Neutrophil (primary cell): ENCODE measurements at regions not wholly inside any gene's neighbourhood (a gene's known extent, or its start where the extent isn't known, plus 50 kb on each side); places are given as distances from the start of the nearest gene placed in this dataset.

ENCODE experiments used
- H3K27ac ChIP-seq: fragments of 200-600 bp; sonication (generic); 2 replicates; pipeline ENCODE4 v1.5.1; 2016; ENCODE audit warnings: mild to moderate bottlenecking, moderate library complexity
- H3K27me3 ChIP-seq: fragments of 200-600 bp; sonication (generic); 2 replicates; pipeline ENCODE4 v1.6.0; 2016; ENCODE audit warnings: mild to moderate bottlenecking
- H3K36me3 ChIP-seq: fragments of 200-600 bp; sonication (generic); 2 replicates; pipeline ENCODE4 v1.5.1; 2017
- H3K4me1 ChIP-seq, 2 experiments: fragments of 200-600 bp in 1 of 2; sonication (generic) in 1 of 2; 1 replicate in 1 of 2; 2 replicates in 1 of 2; pipeline versions ENCODE4 v1.5.1 to v1.6.1; 2013 to 2016; ENCODE audit warnings: low read depth in 1 of 2, low read length in 1 of 2, mild to moderate bottlenecking in 1 of 2, moderate library complexity in 1 of 2; ENCODE audit not compliant: control insufficient read depth in 1 of 2, insufficient read depth in 1 of 2
- H3K4me3 ChIP-seq, 2 experiments: fragments of 200-600 bp in 1 of 2; sonication (generic) in 1 of 2; 1 replicate in 1 of 2; 2 replicates in 1 of 2; pipeline ENCODE4 v1.5.1; 2013 to 2016; ENCODE audit warnings: low read depth in 1 of 2, low read length in 1 of 2, mild to moderate bottlenecking in 1 of 2, moderate library complexity in 1 of 2
- H3K9me3 ChIP-seq: fragments of 200-600 bp; sonication (generic); 2 replicates; pipeline ENCODE4 v1.5.1; 2016
- TF ChIP-seq, protein P1 (sequence below): fragments of 200-600 bp; sonication (generic); IDR thresholded peaks from 2 replicates; pipeline ENCODE4 v1.5.1; 2016; ENCODE audit warnings: antibody characterized with exemption

DNA sequence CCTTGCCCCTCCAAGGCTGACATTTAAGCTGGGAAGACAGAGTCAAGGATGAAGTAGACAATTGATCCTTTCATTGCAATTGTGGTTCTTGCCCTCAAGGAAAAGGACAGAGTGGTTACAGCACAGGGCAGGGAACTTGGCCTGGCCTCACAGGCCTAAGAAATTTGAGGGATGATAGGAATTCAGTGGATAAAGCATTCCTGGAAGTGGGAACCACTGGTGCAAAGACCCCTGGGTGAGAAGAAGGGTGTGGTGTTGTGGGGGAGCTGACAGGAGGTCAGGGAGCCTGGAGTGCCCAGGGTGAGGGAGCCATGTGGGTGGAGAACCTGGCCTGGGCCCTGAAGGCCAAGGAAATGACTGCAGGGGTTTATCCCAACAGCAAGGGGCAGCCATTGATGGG lies 287.4 kb downstream of the UACA start:
- H3K27me3 ChIP-seq, result peaks cover 13% of the 10 kb centered on the region
- no peak overlapping the region for H3K27ac ChIP-seq
- H3K9me3 ChIP-seq, result no peaks in the 10 kb centered on the region
- peaks cover 46 to 58% of the 10 kb centered on the region in 2 experiments for H3K4me1 ChIP-seq
- no peaks in the 10 kb centered on the region for H3K36me3 ChIP-seq
- H3K4me3 ChIP-seq, result no peak overlapping the region
- TF ChIP-seq, protein P1, sequence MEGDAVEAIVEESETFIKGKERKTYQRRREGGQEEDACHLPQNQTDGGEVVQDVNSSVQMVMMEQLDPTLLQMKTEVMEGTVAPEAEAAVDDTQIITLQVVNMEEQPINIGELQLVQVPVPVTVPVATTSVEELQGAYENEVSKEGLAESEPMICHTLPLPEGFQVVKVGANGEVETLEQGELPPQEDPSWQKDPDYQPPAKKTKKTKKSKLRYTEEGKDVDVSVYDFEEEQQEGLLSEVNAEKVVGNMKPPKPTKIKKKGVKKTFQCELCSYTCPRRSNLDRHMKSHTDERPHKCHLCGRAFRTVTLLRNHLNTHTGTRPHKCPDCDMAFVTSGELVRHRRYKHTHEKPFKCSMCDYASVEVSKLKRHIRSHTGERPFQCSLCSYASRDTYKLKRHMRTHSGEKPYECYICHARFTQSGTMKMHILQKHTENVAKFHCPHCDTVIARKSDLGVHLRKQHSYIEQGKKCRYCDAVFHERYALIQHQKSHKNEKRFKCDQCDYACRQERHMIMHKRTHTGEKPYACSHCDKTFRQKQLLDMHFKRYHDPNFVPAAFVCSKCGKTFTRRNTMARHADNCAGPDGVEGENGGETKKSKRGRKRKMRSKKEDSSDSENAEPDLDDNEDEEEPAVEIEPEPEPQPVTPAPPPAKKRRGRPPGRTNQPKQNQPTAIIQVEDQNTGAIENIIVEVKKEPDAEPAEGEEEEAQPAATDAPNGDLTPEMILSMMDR, result no peak

DNA sequence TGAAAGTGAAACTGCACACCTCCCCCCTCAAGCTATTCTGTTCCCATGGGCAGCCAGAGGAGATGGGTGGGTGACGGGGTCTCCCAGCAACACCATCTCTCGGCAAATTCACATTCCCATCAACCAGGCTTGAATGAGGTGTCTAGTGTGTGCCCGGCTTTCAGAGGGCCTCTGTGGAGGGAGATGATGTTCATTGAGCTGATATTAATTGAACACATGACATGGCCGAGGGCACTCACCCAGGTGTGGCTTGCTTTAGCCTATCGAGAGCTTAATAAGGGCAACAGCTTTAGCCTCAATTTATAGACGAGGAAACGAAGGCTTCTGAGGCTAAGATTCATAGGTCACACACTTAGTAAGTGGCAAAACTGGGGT lies 288.0 kb downstream of the UACA start:
- TF ChIP-seq, protein P1, result no peak
- H3K9me3 ChIP-seq, result no peaks in the 10 kb centered on the region
- peaks cover 13% of the 10 kb centered on the region for H3K27me3 ChIP-seq
- H3K4me1 ChIP-seq, result peaks cover 41 to 53% of the 10 kb centered on the region in 2 experiments
- H3K4me3 ChIP-seq, result peak overlapping the region; percentile 48 to 55
- H3K27ac ChIP-seq, result peak overlapping the region; percentile 84
- no peaks in the 10 kb centered on the region for H3K36me3 ChIP-seq

DNA sequence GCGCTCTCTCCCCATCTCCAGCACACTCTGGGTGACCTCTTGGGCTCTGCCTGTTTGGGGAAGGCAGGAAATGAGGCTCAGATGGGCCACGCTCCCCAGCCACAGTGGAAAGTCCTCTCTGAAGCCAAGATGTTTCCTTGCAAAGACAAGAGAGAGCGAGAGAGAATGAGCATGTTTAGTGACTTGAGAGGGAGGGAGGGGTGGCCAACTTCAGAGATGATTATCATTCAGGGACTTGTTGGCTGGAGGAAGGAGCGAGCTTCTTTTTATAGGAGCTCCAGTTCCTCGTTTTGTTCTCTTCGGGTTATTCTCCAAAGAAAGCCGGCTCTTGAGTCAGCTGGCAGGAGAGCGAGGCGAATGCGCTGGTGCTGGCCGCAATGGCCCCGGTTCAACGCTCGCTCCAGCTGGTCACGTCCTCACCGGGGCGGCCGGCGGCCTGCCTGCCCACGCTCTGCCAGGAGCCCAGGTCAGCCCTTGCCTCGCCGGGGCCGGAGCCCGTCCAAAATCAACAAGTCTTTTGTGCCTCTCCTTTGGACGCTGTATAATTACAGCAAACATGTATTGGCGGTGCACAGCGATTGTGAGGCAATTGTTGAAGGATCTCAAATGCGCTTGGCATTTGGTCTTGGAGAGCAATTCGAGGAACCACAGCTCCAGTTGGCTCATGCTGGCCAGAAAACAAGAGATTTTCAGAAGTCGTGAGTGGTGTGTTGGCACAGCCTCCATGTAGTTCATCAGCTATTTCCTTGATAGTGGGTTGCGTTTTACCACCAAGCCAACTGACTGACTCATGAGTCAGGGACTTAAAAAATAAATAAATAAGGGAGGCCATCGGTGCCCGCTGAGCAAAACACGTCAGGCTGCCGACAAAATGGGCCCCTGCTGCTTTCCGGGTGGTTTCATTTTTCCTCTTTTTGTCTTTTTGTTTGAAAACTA lies 288.6 kb downstream of the UACA start:
- H3K4me3 ChIP-seq, result peak overlapping the region; percentile 48 to 55
- TF ChIP-seq, protein P1, result no peak
- H3K9me3 ChIP-seq, result no peaks in the 10 kb centered on the region
- H3K4me1 ChIP-seq, result peaks cover 35 to 47% of the 10 kb centered on the region in 2 experiments
- no peaks in the 10 kb centered on the region for H3K36me3 ChIP-seq
- H3K27ac ChIP-seq, result peak overlapping the region; percentile 84
- peaks cover 13% of the 10 kb centered on the region for H3K27me3 ChIP-seq

DNA sequence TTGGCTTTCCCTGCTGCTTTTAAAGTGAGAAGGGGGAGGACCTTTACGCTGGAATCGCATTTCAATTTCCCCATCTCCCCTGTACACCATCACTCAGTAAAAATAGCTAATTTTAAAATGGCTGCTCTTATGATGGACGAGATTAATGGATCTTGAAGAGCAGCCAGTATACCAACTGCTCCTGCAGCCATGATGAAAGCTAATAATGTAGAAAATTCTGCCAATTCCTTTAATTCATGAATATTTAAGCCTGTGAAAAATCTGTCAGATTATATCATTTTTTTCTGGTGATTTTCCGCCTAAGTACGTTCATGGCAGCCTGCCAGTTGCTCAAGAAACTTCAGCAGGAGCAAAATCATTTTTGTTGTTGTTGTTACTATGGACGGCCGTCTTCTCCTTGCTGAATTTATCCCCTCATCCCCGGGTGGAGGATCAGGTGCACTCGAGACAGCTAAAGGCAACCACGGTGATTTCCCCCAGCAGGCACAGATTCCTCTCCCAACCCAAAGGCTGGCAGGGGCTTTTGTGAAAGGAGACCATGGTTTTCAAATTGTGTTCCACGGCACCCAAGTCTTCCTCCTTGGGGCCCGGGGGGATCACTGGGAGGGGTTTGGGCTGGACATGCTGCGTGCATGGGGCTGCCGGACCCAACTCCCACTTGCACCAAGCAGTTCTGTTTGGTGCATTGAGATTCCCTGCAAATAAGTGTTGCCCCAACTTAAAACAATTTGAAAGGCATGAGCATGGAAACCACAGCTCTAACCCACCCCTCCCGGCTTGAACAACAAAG lies 289.6 kb downstream of the UACA start:
- H3K36me3 ChIP-seq, result no peaks in the 10 kb centered on the region
- no peak overlapping the region for H3K4me3 ChIP-seq
- H3K9me3 ChIP-seq, result no peaks in the 10 kb centered on the region
- peaks cover 26 to 37% of the 10 kb centered on the region in 2 experiments for H3K4me1 ChIP-seq
- H3K27me3 ChIP-seq, result peaks cover 13% of the 10 kb centered on the region
- H3K27ac ChIP-seq, result peak overlapping the region; percentile 84
- TF ChIP-seq, protein P1, result no peak

DNA sequence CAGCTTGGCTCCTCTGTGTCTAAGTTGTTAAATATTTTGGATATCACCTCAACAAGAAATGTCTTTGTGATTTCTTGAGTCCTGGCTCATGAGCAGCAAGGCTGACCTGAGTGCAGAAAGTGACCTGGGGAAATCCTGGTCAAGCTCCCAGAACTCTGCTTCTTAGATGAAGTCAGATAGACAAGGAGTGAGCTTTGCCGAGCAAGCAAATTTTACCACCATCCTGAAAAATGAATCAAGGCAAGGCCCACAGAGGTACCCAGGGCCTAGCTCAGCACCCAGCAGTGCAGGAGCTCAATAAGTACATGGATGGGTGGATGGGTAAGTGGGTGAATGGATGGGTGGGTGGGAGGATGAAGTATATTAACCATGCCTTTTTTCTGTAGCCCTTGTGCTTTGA lies 291.8 kb downstream of the UACA start:
- Histone ChIP-seq H3K36me3 (no peaks in the 10 kb centered on the region), H3K27ac (no peak overlapping the region), H3K4me3 (no peak overlapping the region), H3K9me3 (no peaks in the 10 kb centered on the region), H3K27me3 (peaks cover 13% of the 10 kb centered on the region), H3K4me1 (peaks cover 20 to 34% of the 10 kb centered on the region in 2 experiments)
- TF ChIP-seq, protein P1, result no peak
